ENCODE measurements at regions not wholly inside any gene's neighbourhood (a gene's known extent, or its start where the extent isn't known, plus 50 kb on each side); places are given as distances from the start of the nearest gene placed in this dataset.

GRCh38 chr10:129005080-129005479 is 462.0 kb upstream of the MGMT start:
- Histone ChIP-seq H3K36me3 (ENCODE audit: insufficient read depth, low read length) (no peaks in the 10 kb centered on the region), H3K27ac (ENCODE audit: low read length) (no peak overlapping the region), H3K4me3 (ENCODE audit: low read length) (no peak overlapping the region), H3K79me2 (replicated peaks; ENCODE audit: insufficient read depth, low read length) (no peaks in the 10 kb centered on the region), H3K9me2 (ENCODE audit: insufficient read depth, low read length) (no peaks in the 10 kb centered on the region), H3K9ac (ENCODE audit: low read length) (no peak overlapping the region), H3K9me3 (ENCODE audit: low read length) (no peaks in the 10 kb centered on the region), H3K4me2 (ENCODE audit: low read length) (no peak overlapping the region), H2AFZ (ENCODE audit: low read depth, low read length) (no peak overlapping the region), H3K27me3 (ENCODE audit: insufficient read depth, low read depth, low read length) (no peaks in the 10 kb centered on the region), H4K20me1 (ENCODE audit: insufficient read depth) (no peaks in the 10 kb centered on the region), H3F3A (ENCODE audit: insufficient read depth, low read length, poor library complexity, severe bottlenecking) (no peaks in the 10 kb centered on the region)
- TF ChIP-seq EZH2 (IDR thresholded peaks at IDR 0.05; ENCODE audit: borderline replicate concordance, insufficient read depth, low read length, poor library complexity, severe bottlenecking) (no peak), SMC3 (conservative IDR thresholded peaks at IDR 0.05; ENCODE audit: poor library complexity) (no peak), TAF1 (IDR thresholded peaks at IDR 0.05; ENCODE audit: low read depth) (no peak)

DNA sequence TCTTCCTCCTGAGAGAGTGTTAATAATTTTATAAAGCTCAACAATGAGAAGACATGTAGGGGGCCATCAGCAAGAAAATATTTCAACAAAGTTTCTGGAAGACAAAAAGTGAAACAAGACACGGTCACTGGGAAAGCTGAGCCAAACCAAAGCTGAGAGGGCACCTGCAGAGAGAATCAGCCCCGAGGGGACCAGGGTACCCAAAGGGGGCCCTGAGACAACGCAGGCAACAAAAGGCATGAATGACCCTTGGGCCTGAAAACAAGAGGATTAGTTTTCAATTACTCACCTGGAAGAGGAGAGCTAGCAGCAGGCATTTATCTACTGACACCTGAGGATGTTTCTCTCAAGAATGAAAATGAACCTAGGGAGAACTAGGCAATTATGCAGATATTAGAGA is 461.2 kb upstream of the MGMT start:
- no peaks in the 10 kb centered on the region for H3K9me3 ChIP-seq (ENCODE audit: low read length)
- TF ChIP-seq TAF1 (IDR thresholded peaks at IDR 0.05; ENCODE audit: low read depth) = no peak
- no peak for TF ChIP-seq POLR2AphosphoS5 (IDR thresholded peaks at IDR 0.05)
- no peak for TF ChIP-seq RAD21 (conservative IDR thresholded peaks at IDR 0.05)
- no peak for TF ChIP-seq MXI1 (conservative IDR thresholded peaks at IDR 0.05; ENCODE audit: poor library complexity, severe bottlenecking)
- TF ChIP-seq REST (IDR thresholded peaks at IDR 0.05; ENCODE audit: borderline replicate concordance) = no peak
- no peak for TF ChIP-seq SMC3 (conservative IDR thresholded peaks at IDR 0.05; ENCODE audit: poor library complexity)
- TF ChIP-seq EP300 (conservative IDR thresholded peaks at IDR 0.05; ENCODE audit: poor library complexity, severe bottlenecking) = no peak
- no peak for TF ChIP-seq EZH2 (IDR thresholded peaks at IDR 0.05; ENCODE audit: borderline replicate concordance, insufficient read depth, low read length, poor library complexity, severe bottlenecking)
- TF ChIP-seq CTCF (IDR thresholded peaks at IDR 0.05; ENCODE audit: poor library complexity, severe bottlenecking) = no peak
- H3K9me2 ChIP-seq (ENCODE audit: insufficient read depth, low read length) = no peaks in the 10 kb centered on the region
- no peak overlapping the region for H2AFZ ChIP-seq (ENCODE audit: low read depth, low read length)
- no peaks in the 10 kb centered on the region for H3K27me3 ChIP-seq (ENCODE audit: insufficient read depth, low read depth, low read length)
- no peak overlapping the region for H3K4me2 ChIP-seq (ENCODE audit: low read length)
- no peaks in the 10 kb centered on the region for H4K20me1 ChIP-seq (ENCODE audit: insufficient read depth)
- no peak overlapping the region for H3K4me3 ChIP-seq (ENCODE audit: low read length)
- H3F3A ChIP-seq (ENCODE audit: insufficient read depth, low read length, poor library complexity, severe bottlenecking) = no peaks in the 10 kb centered on the region
- no peak overlapping the region for H3K27ac ChIP-seq (ENCODE audit: low read length)
- no peak overlapping the region for H3K9ac ChIP-seq (ENCODE audit: low read length)
- H3K79me2 ChIP-seq (replicated peaks; ENCODE audit: insufficient read depth, low read length) = no peaks in the 10 kb centered on the region
- H3K36me3 ChIP-seq (ENCODE audit: insufficient read depth, low read length) = no peaks in the 10 kb centered on the region

DNA sequence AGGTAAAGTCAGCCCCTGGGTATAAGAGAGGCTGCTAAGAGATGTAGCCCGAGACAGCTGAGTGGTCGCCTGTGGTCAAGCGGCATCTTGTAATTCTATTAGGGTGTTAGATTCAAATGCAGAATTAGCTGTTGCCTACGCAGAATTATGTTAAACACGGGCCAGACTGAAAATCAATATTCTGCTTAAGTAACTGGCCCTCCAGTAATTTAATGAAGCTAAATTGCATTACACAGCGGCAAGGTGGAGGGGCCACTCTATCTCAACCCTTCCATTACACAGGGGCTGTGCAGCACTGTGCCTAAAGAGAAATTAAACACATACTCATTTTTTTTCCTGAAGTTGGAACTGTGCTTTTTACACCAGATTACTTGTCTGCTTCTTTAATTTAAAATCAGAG is 448.5 kb upstream of the MGMT start:
- no peaks in the 10 kb centered on the region for H3K36me3 ChIP-seq (ENCODE audit: insufficient read depth, low read length)
- no peak overlapping the region for H2AFZ ChIP-seq (ENCODE audit: low read depth, low read length)
- no peak for TF ChIP-seq EP300 (conservative IDR thresholded peaks at IDR 0.05; ENCODE audit: poor library complexity, severe bottlenecking)
- no peak for TF ChIP-seq CTCF (IDR thresholded peaks at IDR 0.05; ENCODE audit: poor library complexity, severe bottlenecking)
- TF ChIP-seq SMC3 (conservative IDR thresholded peaks at IDR 0.05; ENCODE audit: poor library complexity) = no peak
- TF ChIP-seq MXI1 (conservative IDR thresholded peaks at IDR 0.05; ENCODE audit: poor library complexity, severe bottlenecking) = no peak
- no peak for TF ChIP-seq POLR2AphosphoS5 (IDR thresholded peaks at IDR 0.05)
- TF ChIP-seq TAF1 (IDR thresholded peaks at IDR 0.05; ENCODE audit: low read depth) = no peak
- no peak for TF ChIP-seq REST (IDR thresholded peaks at IDR 0.05; ENCODE audit: borderline replicate concordance)
- TF ChIP-seq RAD21 (conservative IDR thresholded peaks at IDR 0.05) = no peak
- TF ChIP-seq EZH2 (IDR thresholded peaks at IDR 0.05; ENCODE audit: borderline replicate concordance, insufficient read depth, low read length, poor library complexity, severe bottlenecking) = no peak
- H3K27me3 ChIP-seq (ENCODE audit: insufficient read depth, low read depth, low read length) = peaks cover under 1% of the 10 kb centered on the region
- H3K4me2 ChIP-seq (ENCODE audit: low read length) = no peak overlapping the region
- no peaks in the 10 kb centered on the region for H3K9me3 ChIP-seq (ENCODE audit: low read length)
- no peaks in the 10 kb centered on the region for H3K9me2 ChIP-seq (ENCODE audit: insufficient read depth, low read length)
- no peaks in the 10 kb centered on the region for H3F3A ChIP-seq (ENCODE audit: insufficient read depth, low read length, poor library complexity, severe bottlenecking)
- no peak overlapping the region for H3K27ac ChIP-seq (ENCODE audit: low read length)
- no peaks in the 10 kb centered on the region for H4K20me1 ChIP-seq (ENCODE audit: insufficient read depth)
- no peak overlapping the region for H3K4me3 ChIP-seq (ENCODE audit: low read length)
- H3K9ac ChIP-seq (ENCODE audit: low read length) = no peak overlapping the region
- H3K79me2 ChIP-seq (replicated peaks; ENCODE audit: insufficient read depth, low read length) = no peaks in the 10 kb centered on the region
